Panc1 (cell line): ENCODE measurements at regions not wholly inside any gene's neighbourhood (a gene's known extent, or its start where the extent isn't known, plus 50 kb on each side); places are given as distances from the start of the nearest gene placed in this dataset.

Source experiments
- TF ChIP-seq, protein P1 (sequence below): fragments of 450-650 bp; IDR thresholded peaks from 2 replicates; pipeline ENCODE4 v1.5.1; 2017; ENCODE audit warnings: mild to moderate bottlenecking
- TF ChIP-seq, protein P2 (sequence below), 2 experiments: IDR thresholded peaks; 2 replicates each; pipeline ENCODE4 v1.6.1; 2011 to 2012; ENCODE audit warnings: low read depth in 2 of 2, control low read depth in 1 of 2, low read length in 1 of 2, mild to moderate bottlenecking in 1 of 2, moderate library complexity in 1 of 2; ENCODE audit not compliant: insufficient read depth in 1 of 2

DNA sequence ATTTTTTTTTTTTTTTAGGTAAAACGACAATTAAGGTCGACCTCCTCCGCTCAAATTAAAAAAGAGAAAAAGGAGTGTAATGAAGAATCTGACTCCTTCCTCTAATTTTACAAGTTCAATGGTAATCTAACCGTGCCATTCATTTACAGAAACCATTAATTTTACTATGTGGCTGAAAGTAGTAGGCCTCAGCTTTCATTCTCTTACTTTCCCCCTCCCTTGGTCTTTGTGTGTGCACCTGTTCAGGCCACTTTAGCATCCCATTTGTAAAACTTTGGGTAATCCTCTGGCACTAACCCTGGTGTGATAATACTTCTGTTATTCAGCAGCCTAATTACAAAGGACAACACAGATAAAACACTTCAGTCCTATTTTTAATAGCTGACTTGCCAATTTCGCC, 128.1 kb downstream of the ASCL1 start:
- TF ChIP-seq, protein P1, sequence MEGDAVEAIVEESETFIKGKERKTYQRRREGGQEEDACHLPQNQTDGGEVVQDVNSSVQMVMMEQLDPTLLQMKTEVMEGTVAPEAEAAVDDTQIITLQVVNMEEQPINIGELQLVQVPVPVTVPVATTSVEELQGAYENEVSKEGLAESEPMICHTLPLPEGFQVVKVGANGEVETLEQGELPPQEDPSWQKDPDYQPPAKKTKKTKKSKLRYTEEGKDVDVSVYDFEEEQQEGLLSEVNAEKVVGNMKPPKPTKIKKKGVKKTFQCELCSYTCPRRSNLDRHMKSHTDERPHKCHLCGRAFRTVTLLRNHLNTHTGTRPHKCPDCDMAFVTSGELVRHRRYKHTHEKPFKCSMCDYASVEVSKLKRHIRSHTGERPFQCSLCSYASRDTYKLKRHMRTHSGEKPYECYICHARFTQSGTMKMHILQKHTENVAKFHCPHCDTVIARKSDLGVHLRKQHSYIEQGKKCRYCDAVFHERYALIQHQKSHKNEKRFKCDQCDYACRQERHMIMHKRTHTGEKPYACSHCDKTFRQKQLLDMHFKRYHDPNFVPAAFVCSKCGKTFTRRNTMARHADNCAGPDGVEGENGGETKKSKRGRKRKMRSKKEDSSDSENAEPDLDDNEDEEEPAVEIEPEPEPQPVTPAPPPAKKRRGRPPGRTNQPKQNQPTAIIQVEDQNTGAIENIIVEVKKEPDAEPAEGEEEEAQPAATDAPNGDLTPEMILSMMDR: no peak
- TF ChIP-seq, protein P2, sequence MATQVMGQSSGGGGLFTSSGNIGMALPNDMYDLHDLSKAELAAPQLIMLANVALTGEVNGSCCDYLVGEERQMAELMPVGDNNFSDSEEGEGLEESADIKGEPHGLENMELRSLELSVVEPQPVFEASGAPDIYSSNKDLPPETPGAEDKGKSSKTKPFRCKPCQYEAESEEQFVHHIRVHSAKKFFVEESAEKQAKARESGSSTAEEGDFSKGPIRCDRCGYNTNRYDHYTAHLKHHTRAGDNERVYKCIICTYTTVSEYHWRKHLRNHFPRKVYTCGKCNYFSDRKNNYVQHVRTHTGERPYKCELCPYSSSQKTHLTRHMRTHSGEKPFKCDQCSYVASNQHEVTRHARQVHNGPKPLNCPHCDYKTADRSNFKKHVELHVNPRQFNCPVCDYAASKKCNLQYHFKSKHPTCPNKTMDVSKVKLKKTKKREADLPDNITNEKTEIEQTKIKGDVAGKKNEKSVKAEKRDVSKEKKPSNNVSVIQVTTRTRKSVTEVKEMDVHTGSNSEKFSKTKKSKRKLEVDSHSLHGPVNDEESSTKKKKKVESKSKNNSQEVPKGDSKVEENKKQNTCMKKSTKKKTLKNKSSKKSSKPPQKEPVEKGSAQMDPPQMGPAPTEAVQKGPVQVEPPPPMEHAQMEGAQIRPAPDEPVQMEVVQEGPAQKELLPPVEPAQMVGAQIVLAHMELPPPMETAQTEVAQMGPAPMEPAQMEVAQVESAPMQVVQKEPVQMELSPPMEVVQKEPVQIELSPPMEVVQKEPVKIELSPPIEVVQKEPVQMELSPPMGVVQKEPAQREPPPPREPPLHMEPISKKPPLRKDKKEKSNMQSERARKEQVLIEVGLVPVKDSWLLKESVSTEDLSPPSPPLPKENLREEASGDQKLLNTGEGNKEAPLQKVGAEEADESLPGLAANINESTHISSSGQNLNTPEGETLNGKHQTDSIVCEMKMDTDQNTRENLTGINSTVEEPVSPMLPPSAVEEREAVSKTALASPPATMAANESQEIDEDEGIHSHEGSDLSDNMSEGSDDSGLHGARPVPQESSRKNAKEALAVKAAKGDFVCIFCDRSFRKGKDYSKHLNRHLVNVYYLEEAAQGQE (IDR thresholded peaks at IDR 0.05; ENCODE audit: insufficient read depth in 1 of 2, low read depth in 2 of 2, low read length in 1 of 2): no peak
